Spinal cord (tissue), 9 donors: ENCODE measurements at regions not wholly inside any gene's neighbourhood (a gene's known extent, or its start where the extent isn't known, plus 50 kb on each side); places are given as distances from the start of the nearest gene placed in this dataset.

Experiments
- DNase-seq, 6 donors: peaks; one replicate each; pipeline versions ENCODE4 v3.0.0 to v3.0.0-alpha.2; 2013 to 2015; ENCODE audit warnings: low spot score in 6 of 6, low read depth in 4 of 6
- H3K27ac ChIP-seq: one replicate; pipeline ENCODE4 v1.5.1; 2013; ENCODE audit warnings: low read depth, low read length, control low read depth
- H3K27me3 ChIP-seq: one replicate; pipeline ENCODE4 v1.6.1; 2013; ENCODE audit warnings: low read length; ENCODE audit not compliant: control insufficient read depth, insufficient read depth
- H3K36me3 ChIP-seq: one replicate; pipeline ENCODE4 v1.6.1; 2013; ENCODE audit warnings: low read length; ENCODE audit not compliant: control insufficient read depth, insufficient read depth
- H3K4me1 ChIP-seq: one replicate; pipeline ENCODE4 v1.6.1; 2013; ENCODE audit warnings: low read length; ENCODE audit not compliant: control insufficient read depth, insufficient read depth
- H3K4me3 ChIP-seq: one replicate; pipeline ENCODE4 v1.5.1; 2013; ENCODE audit warnings: low read depth, low read length, control low read depth
- H3K9me3 ChIP-seq: one replicate; pipeline ENCODE4 v1.6.1; 2013; ENCODE audit warnings: low read length; ENCODE audit not compliant: control insufficient read depth, insufficient read depth
- WGBS: methylation state at CpG from one replicate; pipeline ENCODE4 v1.1.5; 2013; ENCODE audit warnings: missing lambda C conversion rate; ENCODE audit not compliant: insufficient coverage; 5-methylcytosine and 5-hydroxymethylcytosine counted together
- donor health status: healthy.

DNA sequence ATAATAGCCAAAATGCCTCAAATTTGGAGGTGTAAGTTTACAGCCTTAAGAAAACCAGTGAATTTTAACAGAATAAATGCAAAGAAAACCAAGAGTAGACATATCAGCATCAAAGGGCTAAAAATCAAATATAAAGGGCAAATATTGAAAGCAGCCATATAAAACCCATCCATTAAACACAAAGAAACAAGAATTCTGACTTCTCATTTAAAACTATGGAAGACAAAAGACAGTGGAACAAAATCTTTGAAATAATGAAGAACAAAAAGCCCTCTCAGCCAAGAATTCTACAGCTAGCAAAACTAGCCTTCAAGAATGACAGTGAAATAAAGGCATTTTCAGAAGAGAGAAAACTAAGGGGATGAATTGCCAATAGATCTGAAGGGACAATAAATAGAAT, 91.3 kb upstream of the FST start:
- no peaks in the 10 kb centered on the region for H3K36me3 ChIP-seq
- no peak for DNase-seq
- H3K9me3 ChIP-seq, result peaks cover 2% of the 10 kb centered on the region
- H3K27me3 ChIP-seq, result no peaks in the 10 kb centered on the region
- H3K4me1 ChIP-seq, result no peaks in the 10 kb centered on the region
- H3K4me3 ChIP-seq, result no peak overlapping the region
- H3K27ac ChIP-seq, result no peak overlapping the region

DNA sequence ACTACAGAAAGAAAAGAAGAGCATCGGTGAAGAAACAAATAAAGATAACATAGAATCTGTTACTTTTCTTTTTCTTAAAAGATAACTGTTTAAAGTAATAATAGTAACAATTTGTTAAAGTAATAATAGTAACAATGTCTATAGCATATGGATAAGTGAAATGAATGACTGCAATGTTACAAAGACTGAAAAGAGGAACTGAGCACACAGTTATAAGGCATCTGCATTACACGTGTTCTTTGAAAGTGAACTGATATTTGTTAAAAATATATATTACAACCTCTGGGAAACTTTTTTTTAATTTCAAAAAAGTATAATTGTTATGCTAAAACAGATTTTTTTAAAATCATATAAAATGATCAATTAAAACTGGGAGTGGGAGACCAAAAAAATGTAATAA, 88.4 kb upstream of the FST start:
- DNase-seq, result no peak
- peaks cover 2% of the 10 kb centered on the region for H3K9me3 ChIP-seq
- no peak overlapping the region for H3K27ac ChIP-seq
- no peak overlapping the region for H3K4me3 ChIP-seq
- no peaks in the 10 kb centered on the region for H3K27me3 ChIP-seq
- WGBS, result no CpG with 5 or more reads among the region's 2 CpGs
- H3K36me3 ChIP-seq, result no peaks in the 10 kb centered on the region
- H3K4me1 ChIP-seq, result no peaks in the 10 kb centered on the region

DNA sequence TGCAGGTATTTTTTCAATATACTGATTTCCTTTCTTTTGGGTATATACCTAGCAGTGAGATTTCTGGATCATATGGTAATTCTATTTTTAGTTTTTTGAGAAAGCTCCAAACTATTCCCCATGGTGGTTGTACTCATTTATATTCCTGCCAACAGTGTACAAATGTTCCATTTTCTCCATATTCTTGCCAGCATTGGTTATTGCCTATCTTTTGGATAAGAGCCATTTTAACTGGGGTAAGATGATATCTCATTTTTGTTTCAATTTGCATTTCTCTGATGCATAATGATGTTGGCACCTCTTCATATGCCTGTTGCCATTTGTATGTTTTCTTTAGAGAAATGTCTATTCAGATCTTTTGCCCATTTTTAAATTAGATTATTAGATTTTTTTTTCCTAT, 85.6 kb upstream of the FST start:
- H3K27me3 ChIP-seq, result no peaks in the 10 kb centered on the region
- peak in 2 of 6 donors; percentile 13 to 32 for DNase-seq
- H3K36me3 ChIP-seq, result no peaks in the 10 kb centered on the region
- H3K4me3 ChIP-seq, result no peak overlapping the region
- no peaks in the 10 kb centered on the region for H3K9me3 ChIP-seq
- H3K4me1 ChIP-seq, result no peaks in the 10 kb centered on the region
- H3K27ac ChIP-seq, result no peak overlapping the region

DNA sequence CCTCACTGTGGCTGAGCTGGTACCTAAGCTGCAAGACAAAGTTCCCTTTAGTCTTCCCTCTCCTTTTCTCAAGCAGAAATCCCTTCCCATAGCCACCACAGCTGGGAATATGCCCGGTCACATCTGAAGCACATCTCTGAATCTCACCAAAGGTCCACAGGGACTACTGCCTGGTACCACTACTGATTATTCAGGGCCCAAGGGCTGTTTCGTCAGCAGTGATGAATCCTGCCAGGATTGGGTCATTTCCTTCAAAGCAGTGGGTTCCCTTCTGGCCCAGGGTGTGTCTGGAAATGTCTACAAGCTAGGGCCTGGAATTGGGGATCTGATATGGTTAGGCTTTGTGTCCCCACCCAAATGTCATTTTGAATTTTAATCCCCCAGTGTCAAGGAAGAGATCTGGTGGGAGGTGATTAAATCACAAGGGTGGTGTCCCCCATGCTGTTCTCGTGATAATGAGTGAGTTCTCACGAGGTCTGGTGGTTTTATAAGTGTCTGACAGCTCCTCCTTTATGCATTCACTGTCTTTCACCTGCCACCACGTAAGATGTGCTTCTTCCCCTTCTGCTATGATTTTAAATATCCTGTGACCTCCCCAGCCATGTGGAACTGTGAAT, 83.2 kb upstream of the FST start:
- no peak overlapping the region for H3K4me3 ChIP-seq
- H3K36me3 ChIP-seq, result no peaks in the 10 kb centered on the region
- no peaks in the 10 kb centered on the region for H3K9me3 ChIP-seq
- WGBS, result 86% methylated on average over 2 of the region's 5 CpGs
- no peak overlapping the region for H3K27ac ChIP-seq
- no peaks in the 10 kb centered on the region for H3K4me1 ChIP-seq
- H3K27me3 ChIP-seq, result no peaks in the 10 kb centered on the region
- DNase-seq, result no peak

DNA sequence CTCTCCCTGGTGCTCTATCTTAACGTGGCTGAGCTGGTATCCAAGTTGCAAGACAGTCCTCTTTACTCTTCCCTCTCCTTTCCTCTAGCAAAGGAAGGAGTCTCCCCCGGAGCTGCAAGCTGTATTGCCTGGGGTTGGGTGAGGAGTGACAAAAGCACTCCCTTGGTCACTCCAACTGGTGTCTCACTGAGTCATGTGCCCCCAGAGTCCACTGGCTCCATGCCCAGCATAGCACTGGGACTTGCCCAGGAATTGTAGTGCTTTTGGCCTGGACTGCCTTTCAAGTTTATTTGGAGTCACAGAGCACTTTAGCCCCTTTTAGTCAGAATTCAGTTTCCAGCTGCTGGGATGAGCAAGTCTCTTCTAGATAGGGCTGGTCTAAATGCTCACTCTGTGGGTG, 82.6 kb upstream of the FST start:
- Histone ChIP-seq H3K9me3 (no peaks in the 10 kb centered on the region), H3K27me3 (no peaks in the 10 kb centered on the region), H3K4me1 (no peaks in the 10 kb centered on the region), H3K4me3 (no peak overlapping the region), H3K27ac (no peak overlapping the region), H3K36me3 (no peaks in the 10 kb centered on the region)
- DNase-seq, result peak in 1 of 6 donors; percentile 15
- WGBS, result 100% methylated on average over 1 of the region's 2 CpGs

DNA sequence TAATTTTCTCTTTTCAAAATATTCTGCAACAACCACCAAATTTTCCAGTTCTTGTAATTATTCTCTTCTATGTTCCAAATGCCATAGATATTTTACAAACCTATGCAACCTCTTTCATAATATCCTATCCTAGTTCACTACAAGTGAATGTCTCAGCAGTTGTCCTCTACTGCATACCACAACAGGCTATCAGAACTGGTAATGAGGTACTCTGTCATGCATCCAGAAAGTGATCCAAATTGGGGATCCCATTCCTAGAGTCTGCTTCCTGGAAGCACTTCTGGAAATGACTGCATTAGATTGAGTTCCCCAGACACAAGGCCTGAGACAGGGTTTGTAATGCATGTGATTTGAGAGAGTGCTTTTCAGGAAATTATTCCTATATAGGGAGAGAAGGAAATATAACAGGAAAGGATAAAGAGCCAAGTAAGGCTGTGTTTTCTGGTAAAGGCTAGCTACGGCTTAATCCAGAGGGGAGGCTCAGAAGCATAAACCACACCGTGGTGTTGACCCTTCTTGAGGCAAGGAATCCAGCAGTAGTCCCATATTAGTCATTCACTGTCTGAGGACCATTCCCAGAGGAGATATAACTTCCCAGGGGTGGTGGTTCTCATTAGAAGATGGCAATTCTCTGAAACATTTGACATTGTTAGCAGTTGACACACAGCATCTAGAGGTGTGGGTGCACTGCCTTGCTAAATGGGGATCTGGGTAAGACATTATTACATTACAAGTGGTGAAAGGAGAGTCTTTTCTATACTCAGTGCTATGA, 80.3 kb upstream of the FST start:
- Histone ChIP-seq H3K4me1 (no peaks in the 10 kb centered on the region), H3K4me3 (no peak overlapping the region), H3K27me3 (no peaks in the 10 kb centered on the region), H3K36me3 (no peaks in the 10 kb centered on the region), H3K9me3 (no peaks in the 10 kb centered on the region), H3K27ac (no peak overlapping the region)
- WGBS, result 80% methylated on average over 1 of the region's 2 CpGs
- DNase-seq, result no peak

DNA sequence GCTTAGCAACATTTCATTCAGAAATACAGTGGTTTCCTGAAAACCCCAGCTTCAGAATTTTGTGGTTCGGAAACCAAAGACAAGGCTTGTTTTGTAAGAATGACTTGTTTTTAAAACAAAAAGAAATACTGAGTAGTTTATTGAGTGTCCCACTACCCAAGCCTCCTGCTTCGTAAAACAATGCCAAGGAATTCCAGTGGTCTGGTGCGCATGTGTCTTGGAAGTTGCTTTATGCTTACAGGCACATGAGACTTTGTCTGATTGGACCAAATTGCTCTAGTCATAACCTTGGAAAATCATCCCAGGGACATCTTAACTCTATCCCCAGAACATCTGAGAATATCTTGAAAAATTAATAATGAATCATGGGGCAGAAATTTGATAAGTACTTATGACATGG, 77.1 kb upstream of the FST start:
- H3K36me3 ChIP-seq, result no peaks in the 10 kb centered on the region
- no peaks in the 10 kb centered on the region for H3K9me3 ChIP-seq
- no peaks in the 10 kb centered on the region for H3K4me1 ChIP-seq
- no peaks in the 10 kb centered on the region for H3K27me3 ChIP-seq
- 80% methylated on average over 1 of the region's 3 CpGs for WGBS
- no peak for DNase-seq
- H3K27ac ChIP-seq, result no peak overlapping the region
- no peak overlapping the region for H3K4me3 ChIP-seq

DNA sequence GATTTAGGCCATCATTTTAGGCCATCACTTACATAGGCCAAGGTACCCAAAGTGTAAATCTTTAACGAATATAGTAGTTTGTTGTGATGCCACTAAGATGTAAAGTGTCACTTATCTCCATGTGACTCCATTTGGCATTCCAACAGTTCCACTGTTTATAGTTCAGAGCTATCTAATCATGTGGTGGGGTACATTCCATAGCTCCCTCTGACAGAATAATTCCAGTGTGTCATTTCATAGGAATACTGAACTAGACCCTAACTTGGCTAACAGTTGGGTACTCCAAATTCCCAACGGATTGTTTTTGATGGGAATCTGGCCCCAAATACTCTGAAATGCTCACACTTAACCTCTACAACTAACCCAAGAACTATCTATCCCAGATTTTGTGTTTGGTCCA, 76.7 kb upstream of the FST start:
- no peak for DNase-seq
- no peaks in the 10 kb centered on the region for H3K4me1 ChIP-seq
- WGBS, result 83% methylated on average over 1 of the region's 2 CpGs
- no peaks in the 10 kb centered on the region for H3K36me3 ChIP-seq
- no peak overlapping the region for H3K4me3 ChIP-seq
- H3K27ac ChIP-seq, result no peak overlapping the region
- no peaks in the 10 kb centered on the region for H3K9me3 ChIP-seq
- H3K27me3 ChIP-seq, result no peaks in the 10 kb centered on the region

DNA sequence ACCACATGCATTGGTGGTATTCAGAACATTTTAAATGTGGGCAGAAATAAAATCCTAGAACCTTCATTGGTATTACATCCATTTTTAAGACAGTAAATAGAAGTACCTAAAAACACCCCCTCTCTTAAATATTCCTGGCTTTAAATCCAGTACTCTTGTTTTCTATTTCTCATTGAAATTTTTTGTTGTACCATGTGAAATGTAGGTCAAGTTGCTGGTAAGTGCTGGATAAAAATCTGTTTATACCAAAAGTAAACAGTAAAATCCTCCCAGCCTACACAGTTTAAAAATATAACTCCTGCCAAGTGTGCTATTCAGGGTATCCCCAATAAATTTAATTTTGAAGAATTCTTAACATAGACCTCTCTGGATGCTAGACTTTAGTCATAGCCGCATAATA, 75.0 kb upstream of the FST start:
- H3K4me3 ChIP-seq, result no peak overlapping the region
- no peaks in the 10 kb centered on the region for H3K27me3 ChIP-seq
- WGBS, result no CpG with 5 or more reads among the region's 1 CpG
- no peaks in the 10 kb centered on the region for H3K36me3 ChIP-seq
- H3K9me3 ChIP-seq, result no peaks in the 10 kb centered on the region
- H3K27ac ChIP-seq, result no peak overlapping the region
- no peak for DNase-seq
- no peaks in the 10 kb centered on the region for H3K4me1 ChIP-seq

DNA sequence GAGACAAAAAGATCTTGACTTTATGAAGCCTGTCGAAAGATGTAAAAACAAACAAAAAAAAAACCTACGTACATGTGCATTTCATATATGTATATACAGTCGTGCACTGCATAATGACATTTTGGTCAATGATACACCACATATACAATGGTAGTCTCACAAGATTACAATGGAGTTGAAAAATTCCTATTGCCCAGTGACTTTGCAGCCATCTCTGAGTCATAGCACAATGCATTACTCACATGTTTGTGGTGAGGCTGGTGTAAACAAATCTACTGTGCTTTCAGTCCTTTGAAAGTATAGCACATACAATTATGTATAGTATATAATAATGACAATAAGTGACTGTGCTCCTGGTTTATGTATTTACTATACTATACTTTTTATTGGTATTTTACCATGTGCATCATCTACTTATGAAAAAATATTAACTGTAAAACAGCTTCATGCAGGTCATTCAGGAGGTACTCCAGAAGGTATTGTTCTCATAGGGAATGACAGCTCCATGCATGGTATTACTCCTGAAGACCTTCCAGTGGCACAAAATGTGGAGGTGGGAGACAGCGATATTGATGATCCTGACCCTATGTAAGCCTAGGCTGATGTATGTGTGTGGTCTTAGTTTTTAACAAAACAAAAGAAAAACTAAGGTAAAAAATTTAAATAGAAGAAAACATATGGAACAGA, 73.7 kb upstream of the FST start:
- no peaks in the 10 kb centered on the region for H3K36me3 ChIP-seq
- H3K27ac ChIP-seq, result no peak overlapping the region
- no peaks in the 10 kb centered on the region for H3K27me3 ChIP-seq
- no CpG with 5 or more reads among the region's 4 CpGs for WGBS
- H3K9me3 ChIP-seq, result no peaks in the 10 kb centered on the region
- H3K4me3 ChIP-seq, result no peak overlapping the region
- DNase-seq, result no peak
- no peaks in the 10 kb centered on the region for H3K4me1 ChIP-seq
